HL-60 (cell line): ENCODE measurements at regions not wholly inside any gene's neighbourhood (a gene's known extent, or its start where the extent isn't known, plus 50 kb on each side); places are given as distances from the start of the nearest gene placed in this dataset.

Experiments
- DNase-seq, 2 experiments: peaks; one replicate each; pipeline ENCODE4 v3.0.0-alpha.2; 2010 to 2020; ENCODE audit warnings: low read depth in 1 of 2, low spot score in 1 of 2
- H3K27ac ChIP-seq: fragments of 250-450 bp; sonication (Bioruptor Pico); replicated peaks from 2 replicates; pipeline ENCODE4 v1.5.1; 2020; ENCODE audit warnings: mild to moderate bottlenecking, moderate library complexity
- H3K27me3 ChIP-seq: fragments of 250-450 bp; sonication (Bioruptor Pico); 2 replicates; pipeline ENCODE4 v1.5.1; 2021; ENCODE audit warnings: mild to moderate bottlenecking, moderate library complexity; ENCODE audit not compliant: insufficient read depth, poor library complexity, severe bottlenecking
- H3K4me3 ChIP-seq: replicated peaks from 2 replicates; pipeline ENCODE4 v1.5.1; 2011; ENCODE audit warnings: mild to moderate bottlenecking, control low read depth, low read length; ENCODE audit not compliant: insufficient read depth
- CTCF ChIP-seq: IDR thresholded peaks from one replicate; pipeline ENCODE4 v1.5.1; 2011; ENCODE audit warnings: low read length, control low read depth, inconsistent platforms; ENCODE audit not compliant: insufficient read depth
- GABPA ChIP-seq: IDR thresholded peaks from 2 replicates; pipeline ENCODE4 v1.6.1; 2012; ENCODE audit warnings: low read depth
- POLR2AphosphoS5 ChIP-seq: IDR thresholded peaks from 2 replicates; pipeline ENCODE4 v1.6.1; 2012; ENCODE audit warnings: low read depth
- REST ChIP-seq: IDR thresholded peaks from 2 replicates; pipeline ENCODE4 v1.6.1; 2012; ENCODE audit warnings: low read depth; ENCODE audit not compliant: insufficient replicate concordance
- SPI1 ChIP-seq: IDR thresholded peaks from 2 replicates; pipeline ENCODE4 v1.6.1; 2012; ENCODE audit warnings: low read depth, mild to moderate bottlenecking, borderline replicate concordance

- Histone ChIP-seq H3K4me3 (no peak overlapping the region), H3K27ac (no peak overlapping the region), H3K27me3 (no peaks in the 10 kb centered on the region)
- no peak for DNase-seq
- TF ChIP-seq GABPA (no peak), SPI1 (no peak), POLR2AphosphoS5 (no peak), REST (no peak), CTCF (no peak)
Measured at GRCh38 chr10:33120275-33120674, 162.2 kb upstream of the ITGB1 start.

- no peak for DNase-seq
- no peak overlapping the region for H3K4me3 ChIP-seq
- no peak overlapping the region for H3K27ac ChIP-seq
- no peaks in the 10 kb centered on the region for H3K27me3 ChIP-seq
- TF ChIP-seq POLR2AphosphoS5 = no peak
- TF ChIP-seq CTCF = no peak
- no peak for TF ChIP-seq REST
- no peak for TF ChIP-seq GABPA
- no peak for TF ChIP-seq SPI1
Measured at GRCh38 chr10:33117816-33118215, 159.8 kb upstream of the ITGB1 start.

GRCh38 chr10:33117230-33117629 is 159.2 kb upstream of the ITGB1 start:
- H3K4me3 ChIP-seq = no peak overlapping the region
- TF ChIP-seq GABPA (no peak), POLR2AphosphoS5 (no peak), REST (no peak)
- H3K27me3 ChIP-seq = no peaks in the 10 kb centered on the region
- no peak for DNase-seq
- no peak overlapping the region for H3K27ac ChIP-seq
